DOHH2 (cell line): ENCODE measurements at regions not wholly inside any gene's neighbourhood (a gene's known extent, or its start where the extent isn't known, plus 50 kb on each side); places are given as distances from the start of the nearest gene placed in this dataset.

Experiments used
- H3F3A ChIP-seq: fragments of 200-600 bp; sonication (generic), shearing (Covaris generic); 2 replicates; pipeline ENCODE4 v1.6.0; 2016; ENCODE audit warnings: antibody characterized with exemption, mild to moderate bottlenecking; ENCODE audit not compliant: control insufficient read depth, insufficient read depth
- H3K27ac ChIP-seq: fragments of 200-600 bp; sonication (generic); 2 replicates; pipeline ENCODE4 v1.5.1; 2014; ENCODE audit warnings: low read depth, mild to moderate bottlenecking, low read length, moderate library complexity
- H3K27me3 ChIP-seq: fragments of 200-600 bp; sonication (generic); 2 replicates; pipeline ENCODE4 v1.6.1; 2014; ENCODE audit warnings: mild to moderate bottlenecking, low read length, mixed read lengths; ENCODE audit not compliant: control insufficient read depth
- H3K36me3 ChIP-seq: fragments of 200-600 bp; sonication (generic); 2 replicates; pipeline ENCODE4 v1.6.1; 2014; ENCODE audit warnings: mild to moderate bottlenecking, low read length, moderate library complexity, mixed read lengths; ENCODE audit not compliant: control insufficient read depth
- H3K4me1 ChIP-seq: fragments of 200-600 bp; sonication (generic); 2 replicates; pipeline ENCODE4 v1.6.1; 2014; ENCODE audit warnings: mild to moderate bottlenecking, low read length, mixed read lengths; ENCODE audit not compliant: control insufficient read depth
- H3K4me2 ChIP-seq: fragments of 200-600 bp; sonication (generic); 2 replicates; pipeline ENCODE4 v1.6.0; 2014; ENCODE audit warnings: mild to moderate bottlenecking, low read length, moderate library complexity
- H3K4me3 ChIP-seq: fragments of 200-600 bp; sonication (generic); 2 replicates; pipeline ENCODE4 v1.5.1; 2014; ENCODE audit warnings: mild to moderate bottlenecking, low read length, mixed read lengths
- H3K79me2 ChIP-seq: fragments of 200-600 bp; sonication (generic); 2 replicates; pipeline ENCODE4 v1.6.1; 2014; ENCODE audit warnings: mild to moderate bottlenecking, low read length, mixed read lengths; ENCODE audit not compliant: control insufficient read depth
- H3K9me2 ChIP-seq: fragments of 200-600 bp; sonication (generic); replicated peaks from 2 replicates; pipeline ENCODE4 v1.6.1; 2014; ENCODE audit warnings: mild to moderate bottlenecking, low read length, mixed read lengths; ENCODE audit not compliant: control insufficient read depth
- H3K9me3 ChIP-seq: fragments of 200-600 bp; sonication (generic); 2 replicates; pipeline ENCODE4 v1.6.1; 2014; ENCODE audit warnings: antibody characterized with exemption, low read length, mixed read lengths; ENCODE audit not compliant: control insufficient read depth, insufficient read depth
- H4K20me1 ChIP-seq: fragments of 200-600 bp; sonication (generic); 2 replicates; pipeline ENCODE4 v1.6.0; 2014; ENCODE audit warnings: low read depth, mild to moderate bottlenecking, antibody characterized with exemption, low read length, moderate library complexity; ENCODE audit not compliant: control insufficient read depth, insufficient read depth
- EZH2phosphoT487 ChIP-seq: fragments of 200-600 bp; sonication (generic); IDR thresholded peaks from 2 replicates; pipeline ENCODE4 v1.6.1; 2017; ENCODE audit warnings: borderline replicate concordance, mild to moderate bottlenecking, antibody characterized with exemption, low read length, moderate library complexity, mixed read lengths
- TF ChIP-seq, protein P1 (sequence below): fragments of 200-600 bp; sonication (generic); IDR thresholded peaks from one replicate; pipeline ENCODE4 v1.5.1; 2014; ENCODE audit warnings: antibody characterized with exemption, mild to moderate bottlenecking, low read depth, low read length; ENCODE audit not compliant: poor library complexity, severe bottlenecking

DNA sequence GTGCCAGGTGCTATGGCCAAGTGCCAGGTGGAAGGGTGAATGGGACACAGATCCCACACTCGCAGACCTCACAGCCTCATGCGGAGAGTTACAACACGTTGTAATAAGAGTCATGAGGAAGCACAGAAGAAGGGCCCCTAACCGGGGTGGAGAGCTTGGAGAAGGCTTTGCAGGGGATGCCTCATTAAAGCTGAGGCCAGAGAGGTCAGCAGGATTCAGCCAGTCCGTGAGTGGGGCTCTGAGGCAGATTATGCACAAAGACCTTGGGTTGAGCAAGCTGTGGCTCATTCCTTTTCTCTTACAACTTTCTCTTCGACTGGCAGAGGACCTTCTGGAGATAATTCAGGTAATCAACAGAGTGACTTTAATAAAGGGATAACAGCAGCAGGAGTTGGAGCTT lies 65.3 kb upstream of the SNRK start:
- TF ChIP-seq EZH2phosphoT487: no peak
- TF ChIP-seq, protein P1, sequence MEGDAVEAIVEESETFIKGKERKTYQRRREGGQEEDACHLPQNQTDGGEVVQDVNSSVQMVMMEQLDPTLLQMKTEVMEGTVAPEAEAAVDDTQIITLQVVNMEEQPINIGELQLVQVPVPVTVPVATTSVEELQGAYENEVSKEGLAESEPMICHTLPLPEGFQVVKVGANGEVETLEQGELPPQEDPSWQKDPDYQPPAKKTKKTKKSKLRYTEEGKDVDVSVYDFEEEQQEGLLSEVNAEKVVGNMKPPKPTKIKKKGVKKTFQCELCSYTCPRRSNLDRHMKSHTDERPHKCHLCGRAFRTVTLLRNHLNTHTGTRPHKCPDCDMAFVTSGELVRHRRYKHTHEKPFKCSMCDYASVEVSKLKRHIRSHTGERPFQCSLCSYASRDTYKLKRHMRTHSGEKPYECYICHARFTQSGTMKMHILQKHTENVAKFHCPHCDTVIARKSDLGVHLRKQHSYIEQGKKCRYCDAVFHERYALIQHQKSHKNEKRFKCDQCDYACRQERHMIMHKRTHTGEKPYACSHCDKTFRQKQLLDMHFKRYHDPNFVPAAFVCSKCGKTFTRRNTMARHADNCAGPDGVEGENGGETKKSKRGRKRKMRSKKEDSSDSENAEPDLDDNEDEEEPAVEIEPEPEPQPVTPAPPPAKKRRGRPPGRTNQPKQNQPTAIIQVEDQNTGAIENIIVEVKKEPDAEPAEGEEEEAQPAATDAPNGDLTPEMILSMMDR: no peak
- no peaks in the 10 kb centered on the region for H3K4me1 ChIP-seq

DNA sequence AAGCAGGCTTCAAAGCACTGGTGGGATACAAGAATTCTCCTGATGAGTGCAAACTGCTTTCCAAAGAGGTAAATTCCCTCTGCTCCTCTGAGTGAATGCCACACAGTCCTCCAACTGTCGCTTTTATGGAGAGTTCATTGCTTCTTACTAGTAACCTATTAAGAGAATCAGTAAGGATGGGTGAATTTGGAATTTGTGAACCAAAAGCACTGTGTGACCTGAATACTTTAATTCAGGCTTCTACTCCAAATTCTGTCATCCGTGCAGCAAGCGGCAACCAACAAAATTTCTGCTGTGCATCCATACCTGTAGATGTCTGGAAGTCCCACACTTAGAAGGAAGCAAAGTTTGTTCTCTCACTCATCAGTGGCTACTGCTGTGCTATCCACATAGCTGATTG lies 66.7 kb upstream of the SNRK start:
- H3K4me1 ChIP-seq: no peaks in the 10 kb centered on the region
- no peak overlapping the region for H3K4me2 ChIP-seq
- no peak overlapping the region for H3K27ac ChIP-seq
- no peaks in the 10 kb centered on the region for H4K20me1 ChIP-seq
- no peaks in the 10 kb centered on the region for H3K79me2 ChIP-seq
- no peaks in the 10 kb centered on the region for H3K36me3 ChIP-seq
- TF ChIP-seq EZH2phosphoT487: no peak
- TF ChIP-seq, protein P1: no peak
- H3K9me3 ChIP-seq: no peaks in the 10 kb centered on the region
- no peak overlapping the region for H3K4me3 ChIP-seq
- H3F3A ChIP-seq: no peaks in the 10 kb centered on the region
- H3K9me2 ChIP-seq: no peaks in the 10 kb centered on the region
- 0 out of 2 replicates have a peak, but pooled peaks cover 5% of the 10 kb centered on the region for H3K27me3 ChIP-seq

More for the DNA sequence above, 65.3 kb upstream of the SNRK start:
- Histone ChIP-seq H4K20me1 (no peaks in the 10 kb centered on the region), H3K27ac (no peak overlapping the region), H3K27me3 (0 out of 2 replicates have a peak, but pooled peaks cover 2% of the 10 kb centered on the region), H3F3A (no peaks in the 10 kb centered on the region), H3K4me2 (no peak overlapping the region), H3K9me3 (no peaks in the 10 kb centered on the region), H3K79me2 (no peaks in the 10 kb centered on the region), H3K4me3 (no peak overlapping the region), H3K36me3 (no peaks in the 10 kb centered on the region), H3K9me2 (no peaks in the 10 kb centered on the region)

DNA sequence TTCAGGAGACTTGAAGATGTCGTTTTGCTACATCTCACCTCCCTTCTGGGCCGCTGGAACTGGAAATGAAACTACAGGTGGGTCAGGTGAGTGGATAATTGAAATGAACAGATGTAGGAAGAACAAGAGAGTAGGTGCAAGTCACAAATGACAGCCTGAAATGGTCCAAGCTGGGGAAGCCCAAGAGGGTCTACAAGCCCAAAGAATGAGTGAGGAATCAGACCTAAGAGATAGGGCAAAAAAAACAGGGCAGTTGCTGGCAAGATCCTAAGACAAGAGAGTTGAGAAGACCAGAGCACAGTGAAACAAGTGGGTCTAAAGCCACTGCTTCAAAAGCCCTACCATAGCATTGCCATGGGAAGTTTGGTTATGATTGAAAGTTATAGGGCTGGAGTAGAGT lies 67.4 kb upstream of the SNRK start:
- no peaks in the 10 kb centered on the region for H4K20me1 ChIP-seq
- 0 out of 2 replicates have a peak, but pooled peaks cover 5% of the 10 kb centered on the region for H3K27me3 ChIP-seq
- no peak overlapping the region for H3K4me2 ChIP-seq
- no peaks in the 10 kb centered on the region for H3F3A ChIP-seq
- no peaks in the 10 kb centered on the region for H3K79me2 ChIP-seq
- no peaks in the 10 kb centered on the region for H3K36me3 ChIP-seq
- H3K27ac ChIP-seq: no peak overlapping the region
- H3K9me2 ChIP-seq: no peaks in the 10 kb centered on the region
- H3K4me3 ChIP-seq: no peak overlapping the region
- no peaks in the 10 kb centered on the region for H3K9me3 ChIP-seq
- TF ChIP-seq, protein P1: no peak
- TF ChIP-seq EZH2phosphoT487: no peak
- H3K4me1 ChIP-seq: no peaks in the 10 kb centered on the region

DNA sequence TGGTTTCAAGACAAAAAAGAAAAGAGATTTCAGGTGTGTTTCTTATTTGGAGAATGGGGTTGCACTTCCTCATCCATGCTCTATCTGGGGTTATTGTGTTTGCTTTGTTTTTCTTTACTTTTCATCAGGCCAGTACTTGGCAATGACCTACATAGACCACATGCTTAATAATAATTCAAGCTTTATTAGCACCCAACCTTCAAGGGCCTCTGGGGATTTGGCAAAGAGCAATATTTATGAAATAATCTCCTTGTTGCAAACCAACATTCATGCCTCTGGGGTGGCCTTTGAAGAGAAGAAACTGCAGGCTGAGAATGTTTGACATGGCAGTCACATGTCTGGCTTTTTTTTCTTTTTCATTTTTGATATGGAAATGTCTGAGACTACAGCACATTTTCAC lies 68.2 kb upstream of the SNRK start:
- no peaks in the 10 kb centered on the region for H3K36me3 ChIP-seq
- H3K4me3 ChIP-seq: no peak overlapping the region
- H3K4me2 ChIP-seq: no peak overlapping the region
- H3K4me1 ChIP-seq: no peaks in the 10 kb centered on the region
- H4K20me1 ChIP-seq: no peaks in the 10 kb centered on the region
- no peaks in the 10 kb centered on the region for H3K9me2 ChIP-seq
- H3K79me2 ChIP-seq: no peaks in the 10 kb centered on the region
- no peaks in the 10 kb centered on the region for H3F3A ChIP-seq
- 0 out of 2 replicates have a peak, but pooled peaks cover 8% of the 10 kb centered on the region for H3K27me3 ChIP-seq
- TF ChIP-seq, protein P1: no peak
- no peak for TF ChIP-seq EZH2phosphoT487
- no peaks in the 10 kb centered on the region for H3K9me3 ChIP-seq
- H3K27ac ChIP-seq: no peak overlapping the region
